ENCODE measurements at regions not wholly inside any gene's neighbourhood (a gene's known extent, or its start where the extent isn't known, plus 50 kb on each side); places are given as distances from the start of the nearest gene placed in this dataset.

DNA sequence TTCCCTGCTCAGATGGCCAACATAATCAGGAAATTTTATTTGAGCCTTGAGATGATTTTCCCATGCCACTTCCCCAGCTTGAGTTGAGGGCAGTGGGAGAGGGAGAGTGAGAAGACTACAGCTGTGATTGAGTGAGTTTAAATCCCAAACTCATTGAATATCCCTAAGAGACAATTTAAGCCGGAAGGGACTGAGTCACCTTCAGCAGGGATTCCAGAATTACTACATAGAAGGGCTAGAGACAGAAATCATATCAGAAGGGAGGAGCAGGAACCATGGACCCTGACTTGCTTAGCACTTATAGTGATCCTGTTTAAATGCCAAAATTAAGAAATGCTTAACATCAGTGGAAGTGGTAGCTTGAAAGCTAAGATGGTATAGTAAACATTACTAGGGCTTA is 312.2 kb upstream of the SLCO3A1 start:
- Histone ChIP-seq H3K4me3 (ENCODE audit: low read length in 3 of 3) (no peak overlapping the region), H3K9ac (ENCODE audit: low read depth in 1 of 3, low read length in 3 of 3) (no peak overlapping the region), H3K4me1 (ENCODE audit: control insufficient read depth in 3 of 3, insufficient read depth in 3 of 3, low read length in 3 of 3) (peaks cover 7 to 23% (median 11%) of the 10 kb centered on the region in 3 donors)

DNA sequence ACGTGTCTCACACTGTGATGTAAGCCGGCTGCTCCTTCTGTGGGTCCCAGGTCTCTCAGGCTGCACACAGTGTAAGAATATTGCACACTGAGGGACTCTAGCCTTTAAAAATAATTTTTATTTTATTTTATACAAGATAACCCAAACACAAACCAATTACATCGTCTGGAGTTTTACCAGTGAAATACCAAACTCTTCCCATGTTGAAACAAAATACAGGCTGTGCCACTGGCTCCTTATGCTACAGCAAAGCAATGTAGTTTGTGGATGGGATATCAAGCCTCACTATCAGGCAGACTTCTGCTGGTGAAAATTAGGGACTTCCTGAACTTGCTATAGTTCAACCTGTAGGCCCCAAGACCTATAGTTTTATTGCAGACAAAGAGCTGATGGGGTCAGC is 311.3 kb upstream of the SLCO3A1 start:
- no peak overlapping the region for H3K9ac ChIP-seq (ENCODE audit: low read depth in 1 of 3, low read length in 3 of 3)
- H3K9me3 ChIP-seq (ENCODE audit: control insufficient read depth in 3 of 3, low read length in 3 of 3) = no peaks in the 10 kb centered on the region
- H3K36me3 ChIP-seq (ENCODE audit: control insufficient read depth in 3 of 3, insufficient read depth in 3 of 3, low read length in 3 of 3) = no peaks in the 10 kb centered on the region
- H3K4me3 ChIP-seq (ENCODE audit: low read length in 3 of 3) = no peak overlapping the region
- H3K27me3 ChIP-seq (ENCODE audit: control insufficient read depth in 3 of 3, insufficient read depth in 3 of 3, low read length in 3 of 3) = no peaks in the 10 kb centered on the region
- peaks cover 0 to 16% (median 3%) of the 10 kb centered on the region in 3 donors for H3K4me1 ChIP-seq (ENCODE audit: control insufficient read depth in 3 of 3, insufficient read depth in 3 of 3, low read length in 3 of 3)
- H3K27ac ChIP-seq (ENCODE audit: low read depth, low read length) = no peak overlapping the region

More for the DNA sequence above, 312.2 kb upstream of the SLCO3A1 start:
- Histone ChIP-seq H3K27me3 (ENCODE audit: control insufficient read depth in 3 of 3, insufficient read depth in 3 of 3, low read length in 3 of 3) (no peaks in the 10 kb centered on the region), H3K27ac (ENCODE audit: low read depth, low read length) (no peak overlapping the region), H3K9me3 (ENCODE audit: control insufficient read depth in 3 of 3, low read length in 3 of 3) (no peaks in the 10 kb centered on the region), H3K36me3 (ENCODE audit: control insufficient read depth in 3 of 3, insufficient read depth in 3 of 3, low read length in 3 of 3) (no peaks in the 10 kb centered on the region)

DNA sequence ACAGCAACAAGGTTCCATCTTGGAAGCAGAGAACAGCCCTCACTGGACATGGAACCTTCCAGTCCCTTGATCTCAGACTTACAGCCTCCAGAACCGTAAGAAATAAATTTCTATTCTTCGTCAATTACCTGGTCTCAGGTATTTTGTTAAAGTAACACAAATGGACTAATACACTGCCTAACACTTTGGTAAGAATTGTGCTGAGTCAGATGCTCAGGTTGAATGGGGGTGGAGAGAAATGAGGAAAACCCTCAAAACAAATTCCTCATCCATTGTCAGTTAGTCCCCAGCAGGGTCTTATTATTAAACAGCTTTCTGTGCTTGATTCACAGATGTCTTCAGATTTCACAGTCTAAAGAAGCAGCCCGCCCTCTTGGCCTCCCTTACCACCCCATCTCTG is 306.2 kb upstream of the SLCO3A1 start:
- Histone ChIP-seq H3K4me3 (ENCODE audit: low read length in 3 of 3) (no peak overlapping the region), H3K36me3 (ENCODE audit: control insufficient read depth in 3 of 3, insufficient read depth in 3 of 3, low read length in 3 of 3) (no peaks in the 10 kb centered on the region), H3K9ac (ENCODE audit: low read depth in 1 of 3, low read length in 3 of 3) (no peak overlapping the region), H3K27ac (ENCODE audit: low read depth, low read length) (no peak overlapping the region), H3K9me3 (ENCODE audit: control insufficient read depth in 3 of 3, low read length in 3 of 3) (no peaks in the 10 kb centered on the region), H3K27me3 (ENCODE audit: control insufficient read depth in 3 of 3, insufficient read depth in 3 of 3, low read length in 3 of 3) (no peaks in the 10 kb centered on the region), H3K4me1 (ENCODE audit: control insufficient read depth in 3 of 3, insufficient read depth in 3 of 3, low read length in 3 of 3) (peaks cover 0 to 9% (median 6%) of the 10 kb centered on the region in 3 donors)

DNA sequence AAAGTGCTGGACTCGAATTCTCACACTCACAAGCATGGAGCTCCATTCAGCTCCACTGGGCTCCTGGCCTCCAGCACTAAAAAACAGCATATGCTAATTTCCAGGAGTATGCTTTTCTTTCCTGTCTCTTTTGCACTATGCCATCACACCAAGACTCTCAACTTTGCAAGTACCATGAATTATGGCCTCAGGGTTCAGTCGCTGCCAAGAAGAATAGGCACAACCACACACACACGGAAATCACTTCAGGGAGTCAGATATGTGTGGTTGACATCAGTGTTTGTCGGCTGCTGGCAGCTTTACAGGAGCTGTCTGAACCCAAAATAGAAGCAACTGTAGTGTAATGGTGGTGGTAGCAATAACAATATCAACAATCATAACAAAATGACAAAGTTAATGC is 305.0 kb upstream of the SLCO3A1 start:
- Histone ChIP-seq H3K4me1 (ENCODE audit: control insufficient read depth in 3 of 3, insufficient read depth in 3 of 3, low read length in 3 of 3) (peaks cover 0 to 9% (median 6%) of the 10 kb centered on the region in 3 donors), H3K27ac (ENCODE audit: low read depth, low read length) (no peak overlapping the region), H3K9me3 (ENCODE audit: control insufficient read depth in 3 of 3, low read length in 3 of 3) (no peaks in the 10 kb centered on the region), H3K27me3 (ENCODE audit: control insufficient read depth in 3 of 3, insufficient read depth in 3 of 3, low read length in 3 of 3) (no peaks in the 10 kb centered on the region), H3K36me3 (ENCODE audit: control insufficient read depth in 3 of 3, insufficient read depth in 3 of 3, low read length in 3 of 3) (no peaks in the 10 kb centered on the region), H3K4me3 (ENCODE audit: low read length in 3 of 3) (no peak overlapping the region), H3K9ac (ENCODE audit: low read depth in 1 of 3, low read length in 3 of 3) (no peak overlapping the region)

DNA sequence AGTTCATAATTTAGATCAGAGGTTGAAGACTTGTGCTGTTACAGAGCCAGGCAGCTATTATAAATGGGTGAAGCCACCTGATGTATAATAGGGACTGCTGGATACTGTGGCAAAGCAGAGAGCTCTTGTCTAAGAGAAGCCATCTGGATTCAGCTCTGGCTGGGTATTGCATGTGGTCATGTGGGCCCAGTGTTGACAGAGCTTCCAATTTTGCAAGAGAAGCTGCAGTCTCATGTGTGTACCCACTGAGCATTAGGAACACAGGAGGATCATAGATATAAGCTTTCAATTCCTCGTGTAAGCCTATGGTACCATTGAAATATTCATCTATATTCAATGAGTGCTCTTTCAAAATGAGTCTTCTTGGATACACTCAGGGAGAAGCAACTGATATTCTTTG is 303.9 kb upstream of the SLCO3A1 start:
- Histone ChIP-seq H3K27ac (ENCODE audit: low read depth, low read length) (no peak overlapping the region), H3K4me3 (ENCODE audit: low read length in 3 of 3) (no peak overlapping the region), H3K9me3 (ENCODE audit: control insufficient read depth in 3 of 3, low read length in 3 of 3) (no peaks in the 10 kb centered on the region), H3K36me3 (ENCODE audit: control insufficient read depth in 3 of 3, insufficient read depth in 3 of 3, low read length in 3 of 3) (no peaks in the 10 kb centered on the region), H3K4me1 (ENCODE audit: control insufficient read depth in 3 of 3, insufficient read depth in 3 of 3, low read length in 3 of 3) (peaks cover 0 to 9% (median 6%) of the 10 kb centered on the region in 3 donors), H3K27me3 (ENCODE audit: control insufficient read depth in 3 of 3, insufficient read depth in 3 of 3, low read length in 3 of 3) (no peaks in the 10 kb centered on the region), H3K9ac (ENCODE audit: low read depth in 1 of 3, low read length in 3 of 3) (no peak overlapping the region)

DNA sequence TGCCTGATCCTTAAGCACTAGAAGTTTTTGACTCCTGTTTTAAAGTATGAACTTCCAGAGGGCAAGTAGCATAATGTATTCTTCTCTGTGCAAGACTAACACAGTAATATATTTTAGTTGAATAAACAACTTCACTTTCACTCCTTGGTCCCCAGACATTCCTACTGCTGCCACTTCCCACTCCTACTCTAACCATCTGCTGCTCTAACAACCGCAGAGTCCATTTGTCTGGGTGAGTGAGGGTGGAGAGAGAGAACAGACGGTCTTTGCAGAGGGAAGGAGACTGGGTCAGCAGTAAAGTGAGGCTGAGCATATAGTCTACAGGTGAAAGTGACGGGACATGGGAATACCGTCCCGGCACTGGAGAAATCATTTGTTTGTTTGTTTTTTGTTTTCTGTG is 301.0 kb upstream of the SLCO3A1 start:
- Histone ChIP-seq H3K27ac (ENCODE audit: low read depth, low read length) (no peak overlapping the region), H3K4me3 (ENCODE audit: low read length in 3 of 3) (no peak overlapping the region), H3K27me3 (ENCODE audit: control insufficient read depth in 3 of 3, insufficient read depth in 3 of 3, low read length in 3 of 3) (no peaks in the 10 kb centered on the region), H3K9me3 (ENCODE audit: control insufficient read depth in 3 of 3, low read length in 3 of 3) (no peaks in the 10 kb centered on the region), H3K9ac (ENCODE audit: low read depth in 1 of 3, low read length in 3 of 3) (no peak overlapping the region), H3K36me3 (ENCODE audit: control insufficient read depth in 3 of 3, insufficient read depth in 3 of 3, low read length in 3 of 3) (no peaks in the 10 kb centered on the region), H3K4me1 (ENCODE audit: control insufficient read depth in 3 of 3, insufficient read depth in 3 of 3, low read length in 3 of 3) (peaks cover 0 to 9% (median 6%) of the 10 kb centered on the region in 3 donors)

DNA sequence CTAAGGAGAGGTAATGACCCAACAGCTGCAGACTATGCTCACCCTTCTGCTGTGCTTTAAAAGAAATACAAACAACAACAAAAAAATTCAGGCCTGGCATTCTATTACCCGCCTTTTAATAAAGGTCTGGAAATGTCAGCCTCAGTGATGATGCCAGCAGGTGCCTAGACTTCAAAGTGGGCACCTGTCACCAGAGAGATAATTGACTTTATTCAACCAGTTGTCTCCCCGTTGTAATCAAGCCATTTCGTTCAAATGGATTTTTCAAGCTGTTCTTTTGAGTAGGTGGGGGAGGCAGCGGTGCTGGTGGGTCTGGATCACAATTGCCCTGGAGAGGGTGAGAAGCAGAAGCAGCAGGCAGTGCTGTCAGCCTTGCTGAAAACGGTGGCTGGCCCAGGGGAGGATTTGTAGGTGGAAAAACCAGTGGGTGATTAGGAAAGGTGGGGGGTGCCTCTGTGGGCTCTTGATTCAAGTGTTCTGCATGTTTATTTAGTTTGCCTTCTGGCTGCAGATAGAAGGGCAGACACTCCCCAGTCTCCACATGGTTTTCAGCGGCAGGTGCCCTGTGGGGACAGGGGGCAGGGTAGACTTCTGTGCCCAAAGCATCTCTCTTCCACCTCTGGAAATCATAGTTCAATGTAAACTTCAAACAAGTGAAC is 300.2 kb upstream of the SLCO3A1 start:
- no peak overlapping the region for H3K27ac ChIP-seq (ENCODE audit: low read depth, low read length)
- H3K36me3 ChIP-seq (ENCODE audit: control insufficient read depth in 3 of 3, insufficient read depth in 3 of 3, low read length in 3 of 3) = no peaks in the 10 kb centered on the region
- H3K4me1 ChIP-seq (ENCODE audit: control insufficient read depth in 3 of 3, insufficient read depth in 3 of 3, low read length in 3 of 3) = peaks cover 0 to 8% (median 6%) of the 10 kb centered on the region in 3 donors
- H3K4me3 ChIP-seq (ENCODE audit: low read length in 3 of 3) = no peak overlapping the region
- no peak overlapping the region for H3K9ac ChIP-seq (ENCODE audit: low read depth in 1 of 3, low read length in 3 of 3)
- no peaks in the 10 kb centered on the region for H3K27me3 ChIP-seq (ENCODE audit: control insufficient read depth in 3 of 3, insufficient read depth in 3 of 3, low read length in 3 of 3)
- H3K9me3 ChIP-seq (ENCODE audit: control insufficient read depth in 3 of 3, low read length in 3 of 3) = no peaks in the 10 kb centered on the region

DNA sequence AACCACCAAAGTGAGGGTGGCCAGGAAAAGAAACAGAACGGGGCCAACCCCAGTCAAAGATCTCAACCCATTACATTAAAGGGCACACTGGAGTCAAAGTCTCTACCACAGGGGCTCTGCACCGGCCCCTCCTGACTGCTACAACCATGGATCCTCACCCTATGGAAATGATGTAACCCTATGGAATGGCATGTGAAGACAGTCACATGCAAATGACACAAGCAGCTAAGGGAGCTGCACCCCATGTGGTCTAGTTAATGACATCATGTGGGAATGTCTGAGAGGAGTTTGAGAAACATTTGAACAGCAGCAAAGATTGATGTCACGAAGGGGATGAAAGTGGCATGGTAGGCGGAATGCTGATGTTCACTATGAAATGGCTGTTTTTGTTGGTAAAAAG is 298.2 kb upstream of the SLCO3A1 start:
- Histone ChIP-seq H3K9ac (ENCODE audit: low read depth in 1 of 3, low read length in 3 of 3) (no peak overlapping the region), H3K4me1 (ENCODE audit: control insufficient read depth in 3 of 3, insufficient read depth in 3 of 3, low read length in 3 of 3) (no peaks in the 10 kb centered on the region), H3K27me3 (ENCODE audit: control insufficient read depth in 3 of 3, insufficient read depth in 3 of 3, low read length in 3 of 3) (no peaks in the 10 kb centered on the region), H3K36me3 (ENCODE audit: control insufficient read depth in 3 of 3, insufficient read depth in 3 of 3, low read length in 3 of 3) (no peaks in the 10 kb centered on the region), H3K4me3 (ENCODE audit: low read length in 3 of 3) (no peak overlapping the region), H3K27ac (ENCODE audit: low read depth, low read length) (no peak overlapping the region), H3K9me3 (ENCODE audit: control insufficient read depth in 3 of 3, low read length in 3 of 3) (no peaks in the 10 kb centered on the region)

DNA sequence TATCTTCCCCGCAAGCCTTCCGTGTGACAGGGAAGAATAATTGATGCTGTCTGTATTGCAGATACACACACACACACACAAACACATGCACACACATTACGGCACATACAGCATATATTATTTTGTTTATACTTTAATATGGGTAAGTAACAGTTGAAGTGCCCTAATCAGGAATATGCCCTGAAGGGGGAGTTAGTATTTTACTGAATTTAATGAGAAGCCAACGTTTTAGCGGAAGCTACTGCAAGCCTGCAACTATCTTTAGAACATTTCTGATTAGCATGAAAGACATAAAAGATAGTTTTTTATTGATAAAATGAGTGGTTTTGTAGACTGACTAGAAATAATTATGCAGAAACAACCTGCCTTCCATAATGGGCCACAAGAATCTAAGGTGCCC is 296.6 kb upstream of the SLCO3A1 start:
- Histone ChIP-seq H3K27me3 (ENCODE audit: control insufficient read depth in 3 of 3, insufficient read depth in 3 of 3, low read length in 3 of 3) (no peaks in the 10 kb centered on the region), H3K9me3 (ENCODE audit: control insufficient read depth in 3 of 3, low read length in 3 of 3) (no peaks in the 10 kb centered on the region), H3K9ac (ENCODE audit: low read depth in 1 of 3, low read length in 3 of 3) (no peak overlapping the region), H3K4me3 (ENCODE audit: low read length in 3 of 3) (no peak overlapping the region), H3K36me3 (ENCODE audit: control insufficient read depth in 3 of 3, insufficient read depth in 3 of 3, low read length in 3 of 3) (no peaks in the 10 kb centered on the region), H3K4me1 (ENCODE audit: control insufficient read depth in 3 of 3, insufficient read depth in 3 of 3, low read length in 3 of 3) (peaks cover 3 to 8% (median 3%) of the 10 kb centered on the region in 3 donors), H3K27ac (ENCODE audit: low read depth, low read length) (no peak overlapping the region)

DNA sequence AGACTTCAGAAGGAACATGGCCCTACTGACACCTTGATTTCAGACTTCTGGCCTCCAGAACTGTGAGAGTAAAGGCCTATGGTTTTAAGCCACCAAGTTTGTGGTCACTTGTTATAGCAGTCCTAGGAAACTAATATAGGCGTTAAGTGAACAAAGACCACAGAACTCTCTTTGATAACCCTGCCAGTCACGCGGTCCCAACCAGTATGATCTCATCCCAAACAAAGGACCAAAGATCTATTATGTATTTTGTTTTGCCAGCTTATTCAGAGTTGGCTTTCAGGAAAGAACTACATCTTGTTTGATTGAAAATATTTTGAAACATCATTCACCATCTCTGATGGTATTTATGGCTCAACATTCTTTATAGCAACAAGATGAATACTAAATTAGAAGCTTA is 294.4 kb upstream of the SLCO3A1 start:
- no peak overlapping the region for H3K9ac ChIP-seq (ENCODE audit: low read depth in 1 of 3, low read length in 3 of 3)
- H3K27me3 ChIP-seq (ENCODE audit: control insufficient read depth in 3 of 3, insufficient read depth in 3 of 3, low read length in 3 of 3) = no peaks in the 10 kb centered on the region
- peaks cover 4 to 14% (median 6%) of the 10 kb centered on the region in 3 donors for H3K4me1 ChIP-seq (ENCODE audit: control insufficient read depth in 3 of 3, insufficient read depth in 3 of 3, low read length in 3 of 3)
- no peaks in the 10 kb centered on the region for H3K9me3 ChIP-seq (ENCODE audit: control insufficient read depth in 3 of 3, low read length in 3 of 3)
- H3K27ac ChIP-seq (ENCODE audit: low read depth, low read length) = no peak overlapping the region
- H3K36me3 ChIP-seq (ENCODE audit: control insufficient read depth in 3 of 3, insufficient read depth in 3 of 3, low read length in 3 of 3) = no peaks in the 10 kb centered on the region
- no peak overlapping the region for H3K4me3 ChIP-seq (ENCODE audit: low read length in 3 of 3)

Data from skeletal muscle tissue (tissue), 3 donors.